Lung (tissue), 11 donors: ENCODE measurements at regions not wholly inside any gene's neighbourhood (a gene's known extent, or its start where the extent isn't known, plus 50 kb on each side); places are given as distances from the start of the nearest gene placed in this dataset.

Experiments
- ATAC-seq: fragments of 200-7000 bp; cut with Tn5 transposase; one replicate; pipeline ENCODE4 v1.9.1; 2020; ENCODE audit warnings: moderate number of reproducible peaks; ENCODE audit not compliant: insufficient read depth, low FRiP score
- DNase-seq, 3 donors: peaks; one replicate each; pipeline ENCODE4 v3.0.0-alpha.2; 2013 to 2017
- H3K27ac ChIP-seq, 2 donors: one replicate each; pipeline ENCODE4 v1.5.1; 2013; ENCODE audit warnings: mild to moderate bottlenecking in 2 of 2, moderate library complexity in 2 of 2, control low read depth in 1 of 2, inconsistent platforms in 1 of 2, low read depth in 1 of 2, low read length in 1 of 2
- H3K27me3 ChIP-seq, 3 donors: one replicate each; pipeline ENCODE4 v1.5.1; 2013; ENCODE audit warnings: low read length in 2 of 3; ENCODE audit not compliant: control insufficient read depth in 3 of 3, insufficient read depth in 3 of 3
- H3K36me3 ChIP-seq, 4 donors: one replicate each; pipeline ENCODE4 v1.5.1; 2013; ENCODE audit warnings: low read length in 4 of 4, mild to moderate bottlenecking in 1 of 4, moderate library complexity in 1 of 4; ENCODE audit not compliant: control insufficient read depth in 4 of 4, insufficient read depth in 4 of 4
- H3K4me1 ChIP-seq, 5 donors: one replicate each; pipeline ENCODE4 v1.5.1; 2013; ENCODE audit warnings: low read length in 5 of 5, mild to moderate bottlenecking in 2 of 5, moderate library complexity in 1 of 5; ENCODE audit not compliant: control insufficient read depth in 5 of 5, insufficient read depth in 5 of 5
- H3K4me3 ChIP-seq: one replicate; pipeline ENCODE4 v1.5.1; 2013; ENCODE audit warnings: mild to moderate bottlenecking, control low read depth, moderate library complexity
- H3K9ac ChIP-seq, 2 donors: one replicate each; pipeline ENCODE4 v1.5.1; 2013; ENCODE audit warnings: low read length in 2 of 2, control low read depth in 1 of 2; ENCODE audit not compliant: insufficient read depth in 1 of 2
- H3K9me3 ChIP-seq, 4 donors: one replicate each; pipeline ENCODE4 v1.5.1; 2013; ENCODE audit warnings: low read length in 3 of 4, mild to moderate bottlenecking in 1 of 4, moderate library complexity in 1 of 4; ENCODE audit not compliant: control insufficient read depth in 4 of 4, insufficient read depth in 3 of 4
- WGBS, 2 donors: extraction: QIAGEN DNeasy Blood & Tissue Kit; methylation state at CpG; one replicate each; pipeline ENCODE4 v1.1.7; 2013; 5-methylcytosine and 5-hydroxymethylcytosine counted together
- TF ChIP-seq, protein P1 (sequence below): IDR thresholded peaks from 2 replicates; pipeline ENCODE4 v1.5.1; 2012; ENCODE audit warnings: mild to moderate bottlenecking; ENCODE audit errors: control extremely low read depth, extremely low read depth
- donor health status: control.
- donor health status: control.
- donor health status: Bipolar disorder and iron deficiency.
- donor health status: healthy.
- donor health status: DM: yes; HTN: yes; CAD: no.

DNA sequence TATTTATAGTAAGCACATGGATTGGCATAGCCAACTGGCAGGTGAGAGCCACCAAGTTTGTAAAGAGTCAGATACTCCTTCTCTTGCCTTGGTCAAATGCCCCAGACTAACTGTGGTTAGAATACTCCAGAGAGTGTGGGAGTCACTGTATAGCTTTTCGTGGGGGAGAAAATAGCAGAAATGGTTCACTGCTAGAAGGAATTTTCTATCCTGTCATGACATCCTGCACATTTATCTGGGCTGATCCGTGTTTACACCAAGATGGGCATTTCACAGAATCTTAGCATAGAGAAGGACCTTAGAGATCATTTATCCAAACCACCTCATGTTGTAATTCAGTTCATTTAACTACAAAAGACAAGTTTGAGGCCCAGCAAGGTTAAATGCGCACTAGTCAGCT lies 460.8 kb downstream of the ENC1 start:
- H3K4me1 ChIP-seq: peaks cover 0 to 3% (median 0%) of the 10 kb centered on the region in 5 donors
- no peak overlapping the region for H3K4me3 ChIP-seq
- no peaks in the 10 kb centered on the region for H3K9me3 ChIP-seq
- WGBS, 2 donors: 90 to 95% methylated on average over 3 of the region's 3 CpGs
- no peaks in the 10 kb centered on the region for H3K36me3 ChIP-seq
- no peak overlapping the region for H3K27ac ChIP-seq
- H3K9ac ChIP-seq: no peak overlapping the region
- H3K27me3 ChIP-seq: no peaks in the 10 kb centered on the region
- ATAC-seq: no peak
- TF ChIP-seq, protein P1, sequence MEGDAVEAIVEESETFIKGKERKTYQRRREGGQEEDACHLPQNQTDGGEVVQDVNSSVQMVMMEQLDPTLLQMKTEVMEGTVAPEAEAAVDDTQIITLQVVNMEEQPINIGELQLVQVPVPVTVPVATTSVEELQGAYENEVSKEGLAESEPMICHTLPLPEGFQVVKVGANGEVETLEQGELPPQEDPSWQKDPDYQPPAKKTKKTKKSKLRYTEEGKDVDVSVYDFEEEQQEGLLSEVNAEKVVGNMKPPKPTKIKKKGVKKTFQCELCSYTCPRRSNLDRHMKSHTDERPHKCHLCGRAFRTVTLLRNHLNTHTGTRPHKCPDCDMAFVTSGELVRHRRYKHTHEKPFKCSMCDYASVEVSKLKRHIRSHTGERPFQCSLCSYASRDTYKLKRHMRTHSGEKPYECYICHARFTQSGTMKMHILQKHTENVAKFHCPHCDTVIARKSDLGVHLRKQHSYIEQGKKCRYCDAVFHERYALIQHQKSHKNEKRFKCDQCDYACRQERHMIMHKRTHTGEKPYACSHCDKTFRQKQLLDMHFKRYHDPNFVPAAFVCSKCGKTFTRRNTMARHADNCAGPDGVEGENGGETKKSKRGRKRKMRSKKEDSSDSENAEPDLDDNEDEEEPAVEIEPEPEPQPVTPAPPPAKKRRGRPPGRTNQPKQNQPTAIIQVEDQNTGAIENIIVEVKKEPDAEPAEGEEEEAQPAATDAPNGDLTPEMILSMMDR: no peak
- DNase-seq: no peak

DNA sequence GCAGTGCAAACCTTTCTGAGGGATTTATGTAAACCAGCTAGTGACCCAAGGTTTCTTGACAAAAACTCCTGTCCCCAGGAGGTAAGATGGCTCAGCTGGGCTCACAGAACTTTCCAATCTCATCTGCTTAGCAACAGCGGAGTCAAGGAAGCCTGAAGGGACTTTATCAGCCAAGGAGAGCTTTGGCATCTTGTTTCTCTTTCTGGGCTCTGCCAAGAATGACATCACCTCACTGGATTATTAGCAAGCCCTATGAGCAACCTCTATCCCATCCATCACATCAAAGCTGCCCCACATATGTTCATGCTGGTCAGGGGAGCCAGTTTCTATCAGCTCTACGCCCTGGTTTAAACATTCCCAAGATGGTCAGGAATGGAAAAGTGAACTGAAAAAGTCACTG lies 461.3 kb downstream of the ENC1 start:
- DNase-seq (peak in 2 of 3 donors; percentile 22 to 66), ATAC-seq (no peak)
- no peak overlapping the region for H3K9ac ChIP-seq
- H3K36me3 ChIP-seq: no peaks in the 10 kb centered on the region
- H3K4me1 ChIP-seq: peaks cover 0 to 3% (median 0%) of the 10 kb centered on the region in 5 donors
- no peaks in the 10 kb centered on the region for H3K9me3 ChIP-seq
- H3K27me3 ChIP-seq: no peaks in the 10 kb centered on the region
- 75 to 92% methylated on average over 2 of the region's 2 CpGs for WGBS, 2 donors
- TF ChIP-seq, protein P1: no peak
- no peak overlapping the region for H3K27ac ChIP-seq
- no peak overlapping the region for H3K4me3 ChIP-seq

DNA sequence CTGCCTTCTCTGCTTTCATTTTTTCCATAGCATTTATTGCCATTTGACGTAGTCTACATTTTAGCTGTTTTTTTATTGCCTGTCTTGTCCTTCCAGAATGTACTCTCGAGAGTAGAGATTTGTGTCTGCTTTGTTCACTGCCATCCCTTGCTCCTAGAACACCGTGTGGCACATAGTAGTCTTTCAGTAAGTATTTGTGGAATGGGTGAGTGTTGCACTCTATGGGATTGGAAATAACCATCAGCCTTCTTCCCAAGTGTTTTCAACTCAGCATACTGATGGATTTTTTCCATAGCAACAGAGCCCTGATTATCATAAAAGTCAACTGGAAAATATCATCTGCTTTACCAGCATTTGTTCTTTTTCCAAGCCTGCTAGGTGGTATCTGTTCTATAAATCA lies 462.6 kb downstream of the ENC1 start:
- no peak overlapping the region for H3K9ac ChIP-seq
- no peaks in the 10 kb centered on the region for H3K27me3 ChIP-seq
- ATAC-seq (no peak), DNase-seq (no peak)
- 91 to 96% methylated on average over 3 of the region's 3 CpGs for WGBS, 2 donors
- no peak overlapping the region for H3K4me3 ChIP-seq
- H3K27ac ChIP-seq: no peak overlapping the region
- H3K36me3 ChIP-seq: no peaks in the 10 kb centered on the region
- H3K9me3 ChIP-seq: no peaks in the 10 kb centered on the region
- TF ChIP-seq, protein P1: no peak
- peaks cover 0 to 13% (median 1%) of the 10 kb centered on the region in 5 donors for H3K4me1 ChIP-seq

DNA sequence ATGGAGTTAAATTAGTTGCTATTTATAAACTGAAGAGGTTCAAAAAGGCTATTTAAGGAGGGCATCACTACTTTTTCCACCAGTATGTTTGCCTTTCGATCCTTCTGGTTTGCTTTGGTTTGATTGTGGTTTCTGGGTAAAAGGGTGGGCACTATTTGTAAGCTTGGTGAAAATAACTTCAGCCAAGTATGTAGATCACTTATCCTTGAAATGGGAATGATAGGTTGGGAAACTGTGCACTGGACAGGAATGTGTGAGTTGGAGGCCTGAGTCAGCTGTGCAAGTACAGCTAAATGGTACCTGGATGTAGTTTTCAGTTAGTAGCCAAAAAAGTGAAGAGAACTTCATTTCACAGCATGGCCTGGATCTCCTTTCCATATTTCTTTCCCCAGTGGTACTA lies 466.2 kb downstream of the ENC1 start:
- DNase-seq: no peak
- WGBS, 2 donors: 81 to 83% methylated on average over 1 of the region's 1 CpG
- Histone ChIP-seq H3K4me1 (peaks cover 0 to 18% (median 1%) of the 10 kb centered on the region in 5 donors), H3K9me3 (no peaks in the 10 kb centered on the region), H3K27ac (no peak overlapping the region), H3K36me3 (no peaks in the 10 kb centered on the region), H3K4me3 (no peak overlapping the region), H3K27me3 (no peaks in the 10 kb centered on the region), H3K9ac (no peak overlapping the region)
- ATAC-seq: no peak
- TF ChIP-seq, protein P1: no peak
